Natural killer cell (primary cell): ENCODE measurements at regions not wholly inside any gene's neighbourhood (a gene's known extent, or its start where the extent isn't known, plus 50 kb on each side); places are given as distances from the start of the nearest gene placed in this dataset.

Experiments used
- ATAC-seq, 3 donors: fragments of 150-1000 bp in 2 of 3; fragments of 200-7000 bp in 1 of 3; cut with Tn5 transposase; 1 replicate in 1 of 3; 2 replicates in 2 of 3; pipeline ENCODE4 v1.10.0; 2021; ENCODE audit warnings: mild to moderate bottlenecking in 2 of 3, moderate library complexity in 2 of 3
- DNase-seq, 2 donors: peaks; one replicate each; pipeline versions ENCODE4 v3.0.0 to v3.0.0-alpha.2; 2013 to 2021; ENCODE audit warnings: mixed read lengths in 1 of 2
- H3K27ac ChIP-seq: one replicate; pipeline ENCODE4 v1.5.1; 2013; ENCODE audit warnings: mild to moderate bottlenecking, low read length
- H3K27me3 ChIP-seq: one replicate; pipeline ENCODE4 v1.6.1; 2013; ENCODE audit warnings: low read length; ENCODE audit not compliant: control insufficient read depth, insufficient read depth
- H3K36me3 ChIP-seq: one replicate; pipeline ENCODE4 v1.6.1; 2013; ENCODE audit warnings: low read length; ENCODE audit not compliant: control insufficient read depth, insufficient read depth
- H3K4me1 ChIP-seq: one replicate; pipeline ENCODE4 v1.6.1; 2013; ENCODE audit warnings: low read length; ENCODE audit not compliant: control insufficient read depth, insufficient read depth
- H3K4me3 ChIP-seq: one replicate; pipeline ENCODE4 v1.5.1; 2013; ENCODE audit warnings: low read length
- H3K9me3 ChIP-seq: one replicate; pipeline ENCODE4 v1.6.1; 2013; ENCODE audit warnings: low read length; ENCODE audit not compliant: control insufficient read depth, insufficient read depth
- H3K27ac Mint-ChIP-seq, 2 donors: one replicate each; pipeline ENCODE4 v1.8.0; 2022; ENCODE audit warnings: mild to moderate bottlenecking in 2 of 2, mixed read lengths in 2 of 2, moderate library complexity in 1 of 2
- H3K27me3 Mint-ChIP-seq, 2 donors: one replicate each; pipeline ENCODE4 v1.8.0; 2022; ENCODE audit warnings: low read depth in 2 of 2, mixed read lengths in 2 of 2
- H3K36me3 Mint-ChIP-seq: one replicate; pipeline ENCODE4 v1.8.0; 2022; ENCODE audit warnings: mixed read lengths
- H3K4me1 Mint-ChIP-seq, 2 donors: one replicate each; pipeline ENCODE4 v1.8.0; 2022; ENCODE audit warnings: mixed read lengths in 2 of 2
- H3K4me3 Mint-ChIP-seq: one replicate; pipeline ENCODE4 v1.8.0; 2022; ENCODE audit warnings: mild to moderate bottlenecking, moderate library complexity, mixed read lengths
- H3K9me3 Mint-ChIP-seq, 2 donors: one replicate each; pipeline ENCODE4 v1.8.0; 2022; ENCODE audit warnings: mixed read lengths in 2 of 2
- CTCF ChIP-seq: fragments of 200-600 bp; IDR thresholded peaks from one replicate; pipeline ENCODE4 v1.8.0; 2022; ENCODE audit warnings: antibody characterized with exemption
- whole genome bisulfite sequencing: methylation state at CpG from one replicate; pipeline ENCODE4 v1.1.7; 2013; ENCODE audit warnings: missing lambda C conversion rate; ENCODE audit not compliant: insufficient coverage; 5-methylcytosine and 5-hydroxymethylcytosine counted together
- intact Hi-C: fragments of 100-400 bp; cut with micrococcal nuclease; formaldehyde crosslinking; loops from one replicate; pipeline ENCODE4 v1.14.2; 2022

GRCh38 chr5:124332273-124332672 lies 414.2 kb downstream of the ZNF608 start:
- no peaks in the 10 kb centered on the region for H3K27me3 ChIP-seq
- no peaks in the 10 kb centered on the region for H3K36me3 ChIP-seq
- 100% methylated on average over 1 of the region's 3 CpGs for WGBS
- Mint-ChIP-seq H3K36me3 (no peaks in the 10 kb centered on the region), H3K27ac (no peak overlapping the region), H3K4me1 (no peaks in the 10 kb centered on the region), H3K27me3 (peaks cover 3 to 16% of the 10 kb centered on the region in 2 donors), H3K9me3 (peaks cover 4 to 8% of the 10 kb centered on the region in 2 donors), H3K4me3 (no peak overlapping the region)
- no peak for TF ChIP-seq CTCF
- no peaks in the 10 kb centered on the region for H3K4me1 ChIP-seq
- no peak for DNase-seq
- H3K9me3 ChIP-seq: no peaks in the 10 kb centered on the region
- ATAC-seq: no peak
- no peak overlapping the region for H3K4me3 ChIP-seq
- intact Hi-C loops: no loop called here
- H3K27ac ChIP-seq: no peak overlapping the region

- ATAC-seq (no peak), DNase-seq (no peak)
- H3K9me3 Mint-ChIP-seq: peaks cover 2 to 6% of the 10 kb centered on the region in 2 donors
- H3K4me1 Mint-ChIP-seq: no peaks in the 10 kb centered on the region
- no peak for TF ChIP-seq CTCF
- Histone ChIP-seq H3K4me1 (no peaks in the 10 kb centered on the region), H3K9me3 (no peaks in the 10 kb centered on the region), H3K27ac (no peak overlapping the region), H3K36me3 (no peaks in the 10 kb centered on the region), H3K4me3 (no peak overlapping the region), H3K27me3 (no peaks in the 10 kb centered on the region)
- peaks cover 3 to 16% of the 10 kb centered on the region in 2 donors for H3K27me3 Mint-ChIP-seq
- no peak overlapping the region for H3K4me3 Mint-ChIP-seq
- no peak overlapping the region for H3K27ac Mint-ChIP-seq
- H3K36me3 Mint-ChIP-seq: no peaks in the 10 kb centered on the region
- intact Hi-C loops: no loop called here
These were observed 415.7 kb downstream of the ZNF608 start for GRCh38 chr5:124330595-124331220.

GRCh38 chr5:124328201-124328600 lies 418.2 kb downstream of the ZNF608 start:
- ATAC-seq: no peak
- peaks cover 3 to 25% of the 10 kb centered on the region in 2 donors for H3K27me3 Mint-ChIP-seq
- intact Hi-C loops: no loop called here

More at GRCh38 chr5:124328201-124328600, 418.2 kb downstream of the ZNF608 start:
- Histone ChIP-seq H3K27me3 (no peaks in the 10 kb centered on the region), H3K9me3 (no peaks in the 10 kb centered on the region), H3K4me3 (no peak overlapping the region), H3K27ac (no peak overlapping the region), H3K4me1 (no peaks in the 10 kb centered on the region), H3K36me3 (no peaks in the 10 kb centered on the region)
- no peak overlapping the region for H3K4me3 Mint-ChIP-seq
- DNase-seq: no peak
- no peak overlapping the region for H3K27ac Mint-ChIP-seq
- H3K9me3 Mint-ChIP-seq: peaks cover 5 to 6% of the 10 kb centered on the region in 2 donors
- TF ChIP-seq CTCF: no peak
- H3K36me3 Mint-ChIP-seq: no peaks in the 10 kb centered on the region
- H3K4me1 Mint-ChIP-seq: no peaks in the 10 kb centered on the region
